IMR-90 (cell line): ENCODE measurements at regions not wholly inside any gene's neighbourhood (a gene's known extent, or its start where the extent isn't known, plus 50 kb on each side); places are given as distances from the start of the nearest gene placed in this dataset.

ENCODE experiments used
- ATAC-seq: fragments of 200-7000 bp; cut with Tn5 transposase; 2 replicates; pipeline ENCODE4 v1.9.1; 2020; ENCODE audit warnings: low read depth, mild to moderate bottlenecking, moderate library complexity
- BruUV-seq: library from RNA; stranded (reverse); fragments of 400-500 nt; replicated peaks from 2 replicates; lab custom pipeline; 2021; lab: Mats Ljungman, UMichigan
- CTCF ChIA-PET: fragments of 300-600 bp; formaldehyde crosslinking; extraction: SDS; loops from one replicate; lab custom pipeline; 2021; ENCODE audit warnings: antibody characterized with exemption; lab: Yijun Ruan, JAX
- POLR2A ChIA-PET: fragments of 300-600 bp; sonication (Branson Sonifier 250); formaldehyde crosslinking; loops from one replicate; lab custom pipeline; 2022; ENCODE audit warnings: antibody characterized with exemption; ENCODE audit not compliant: unreplicated experiment; lab: Charles Lee
- DNase-seq: peaks from one replicate; pipeline ENCODE4 v3.0.0; 2013
- H2AFZ ChIP-seq: replicated peaks from 2 replicates; pipeline ENCODE3; 2013; ENCODE audit warnings: low read length, mild to moderate bottlenecking; ENCODE audit not compliant: poor library complexity
- H2AK5ac ChIP-seq: 2 replicates; pipeline ENCODE4 v1.6.1; 2013; ENCODE audit warnings: low read depth, low read length, inconsistent platforms
- H2AK9ac ChIP-seq: replicated peaks from 2 replicates; pipeline ENCODE3; 2013; ENCODE audit warnings: mild to moderate bottlenecking, low read depth, low read length, moderate library complexity; ENCODE audit not compliant: poor library complexity
- H2BK120ac ChIP-seq: 2 replicates; pipeline ENCODE4 v1.6.1; 2013; ENCODE audit warnings: low read depth, low read length, inconsistent platforms
- H2BK15ac ChIP-seq: 3 replicates; pipeline ENCODE4 v1.6.1; 2013; ENCODE audit warnings: low read depth, low read length, inconsistent platforms
- H2BK20ac ChIP-seq: 2 replicates; pipeline ENCODE4 v1.6.1; 2013; ENCODE audit warnings: low read depth, mild to moderate bottlenecking, inconsistent platforms, low read length, moderate library complexity
- H2BK5ac ChIP-seq: 2 replicates; pipeline ENCODE4 v1.6.1; 2013; ENCODE audit warnings: mild to moderate bottlenecking, low read depth, low read length, inconsistent platforms; ENCODE audit not compliant: poor library complexity, severe bottlenecking
- H3K14ac ChIP-seq: replicated peaks from 2 replicates; pipeline ENCODE4 v1.6.1; 2013; ENCODE audit warnings: low read depth, low read length, inconsistent platforms
- H3K18ac ChIP-seq: 2 replicates; pipeline ENCODE4 v1.6.1; 2013; ENCODE audit warnings: low read depth, low read length, control low read depth
- H3K23ac ChIP-seq: 2 replicates; pipeline ENCODE4 v1.6.1; 2013; ENCODE audit warnings: low read depth, low read length, inconsistent platforms
- H3K27ac ChIP-seq: 2 replicates; pipeline ENCODE4 v1.5.1; 2013; ENCODE audit warnings: mild to moderate bottlenecking, control low read depth, low read length; ENCODE audit not compliant: insufficient read depth
- H3K27me3 ChIP-seq: 2 replicates; pipeline ENCODE4 v1.6.1; 2013; ENCODE audit warnings: low read length; ENCODE audit not compliant: control insufficient read depth, insufficient read depth
- H3K36me3 ChIP-seq: 2 replicates; pipeline ENCODE4 v1.6.1; 2013; ENCODE audit warnings: low read length, mixed read lengths; ENCODE audit not compliant: control insufficient read depth, insufficient read depth
- H3K4ac ChIP-seq: 2 replicates; pipeline ENCODE4 v1.6.1; 2013; ENCODE audit warnings: low read depth, low read length, inconsistent platforms
- H3K4me1 ChIP-seq: 2 replicates; pipeline ENCODE4 v1.6.1; 2013; ENCODE audit warnings: low read length, mixed read lengths; ENCODE audit not compliant: control insufficient read depth, insufficient read depth
- H3K4me2 ChIP-seq: 2 replicates; pipeline ENCODE4 v1.6.1; 2013; ENCODE audit warnings: low read depth, mild to moderate bottlenecking, control low read depth, low read length, moderate library complexity
- H3K4me3 ChIP-seq: 2 replicates; pipeline ENCODE4 v1.5.1; 2013; ENCODE audit warnings: low read depth, mild to moderate bottlenecking, control low read depth, low read length, moderate library complexity; ENCODE audit not compliant: insufficient read depth
- H3K56ac ChIP-seq: 2 replicates; pipeline ENCODE4 v1.6.1; 2013; ENCODE audit warnings: low read length, inconsistent platforms; ENCODE audit not compliant: insufficient read depth; ENCODE audit errors: extremely low read depth
- H3K79me1 ChIP-seq, 2 experiments: 2 replicates each; pipeline ENCODE4 v1.6.1; 2013; ENCODE audit warnings: low read length in 2 of 2, inconsistent platforms in 1 of 2, low read depth in 1 of 2
- H3K9ac ChIP-seq: 2 replicates; pipeline ENCODE4 v1.6.1; 2013; ENCODE audit warnings: low read depth, low read length, control low read depth
- H3K9me1 ChIP-seq: 2 replicates; pipeline ENCODE4 v1.6.1; 2013; ENCODE audit warnings: low read length, inconsistent platforms; ENCODE audit not compliant: insufficient read depth
- H3K9me3 ChIP-seq: 2 replicates; pipeline ENCODE4 v1.6.1; 2013; ENCODE audit warnings: low read length; ENCODE audit not compliant: control insufficient read depth, insufficient read depth
- H4K20me1 ChIP-seq: 2 replicates; pipeline ENCODE4 v1.6.1; 2013; ENCODE audit warnings: low read length, inconsistent platforms; ENCODE audit not compliant: insufficient read depth
- H4K5ac ChIP-seq: 2 replicates; pipeline ENCODE4 v1.6.1; 2013; ENCODE audit warnings: mild to moderate bottlenecking, low read depth, low read length, control low read depth
- H4K8ac ChIP-seq, 2 experiments: 2 replicates each; pipeline ENCODE4 v1.6.1; 2013; ENCODE audit warnings: low read depth in 2 of 2, low read length in 2 of 2, control low read depth in 1 of 2, inconsistent platforms in 1 of 2
- H4K91ac ChIP-seq: 2 replicates; pipeline ENCODE4 v1.6.1; 2013; ENCODE audit warnings: low read depth, low read length, inconsistent platforms; ENCODE audit not compliant: insufficient read depth
- BHLHE40 ChIP-seq: fragments of 150-350 bp; IDR thresholded peaks from 2 replicates; pipeline ENCODE4 v1.6.1; 2016; ENCODE audit warnings: mild to moderate bottlenecking, low read depth, low read length
- CTCF ChIP-seq: conservative IDR thresholded peaks from 2 replicates; pipeline ENCODE4 v1.5.1; 2012; ENCODE audit warnings: mild to moderate bottlenecking, low read depth, low read length, improper control_type of control experiment
- ELK1 ChIP-seq: fragments of 150-350 bp; IDR thresholded peaks from 2 replicates; pipeline ENCODE4 v1.6.1; 2016; ENCODE audit warnings: low read depth, mild to moderate bottlenecking, low read length, moderate library complexity, borderline replicate concordance
- FOS ChIP-seq: fragments of 150-350 bp; IDR thresholded peaks from 2 replicates; pipeline ENCODE4 v1.6.1; 2016; ENCODE audit warnings: low read depth, low read length
- MAZ ChIP-seq: IDR thresholded peaks from 2 replicates; pipeline ENCODE4 v1.6.1; 2012; ENCODE audit warnings: low read depth, mild to moderate bottlenecking, low read length, improper control_type of control experiment, moderate library complexity, borderline replicate concordance
- RAD21 ChIP-seq: IDR thresholded peaks from 2 replicates; pipeline ENCODE4 v1.6.1; 2012; ENCODE audit warnings: low read length, improper control_type of control experiment
- RCOR1 ChIP-seq: IDR thresholded peaks from 2 replicates; pipeline ENCODE4 v1.6.1; 2012; ENCODE audit warnings: mild to moderate bottlenecking, low read length, improper control_type of control experiment; ENCODE audit not compliant: insufficient replicate concordance
- SMC3 ChIP-seq: fragments of 150-350 bp; IDR thresholded peaks from 2 replicates; pipeline ENCODE4 v1.6.1; 2016; ENCODE audit warnings: low read depth, mild to moderate bottlenecking, antibody characterized with exemption, low read length, moderate library complexity
- dilution Hi-C: fragments of 300-500 bp; cut with HindIII; formaldehyde crosslinking; loops from one replicate; pipeline ENCODE4 v1.14.3; 2018; ENCODE audit warnings: low sequenced_read_pairs; ENCODE audit not compliant: unreplicated experiment
- in situ Hi-C: fragments of 300-500 bp; cut with MboI; formaldehyde crosslinking; loops from 3 replicates; pipeline ENCODE4 v1.14.3; 2019; ENCODE audit warnings: low sequenced_read_pairs, inconsistent platforms, mixed read lengths
- intact Hi-C: fragments of 100-400 bp; cut with micrococcal nuclease; formaldehyde crosslinking; loops from 2 replicates; pipeline ENCODE4 v1.10.0; 2022

GRCh38 chr4:14566518-14566917, 435.8 kb upstream of the CPEB2 start:
- Histone ChIP-seq H3K4me1 (no peaks in the 10 kb centered on the region), H3K36me3 (no peaks in the 10 kb centered on the region), H3K9me1 (no peaks in the 10 kb centered on the region), H3K18ac (no peak overlapping the region), H3K27me3 (no peaks in the 10 kb centered on the region), H3K4me2 (no peak overlapping the region), H3K23ac (no peak overlapping the region), H3K79me1 (no peaks in the 10 kb centered on the region), H2AK5ac (no peak overlapping the region), H3K4me3 (no peak overlapping the region), H2AFZ (no peak overlapping the region), H2BK15ac (no peak overlapping the region), H3K27ac (no peak overlapping the region), H2AK9ac (no peak overlapping the region), H4K20me1 (no peaks in the 10 kb centered on the region), H3K9me3 (peaks cover 5% of the 10 kb centered on the region; the same call in 1 of the 2 replicates), H3K9ac (no peak overlapping the region), H3K14ac (no peak overlapping the region), H4K91ac (no peak overlapping the region), H3K56ac (no peak overlapping the region), H2BK120ac (no peak overlapping the region), H2BK5ac (no peak overlapping the region), H4K8ac (no peak overlapping the region), H3K4ac (no peak overlapping the region), H2BK20ac (no peak overlapping the region), H4K5ac (no peak overlapping the region)
- BruUV-seq: no TSS peak
- no peak for ATAC-seq
- in situ Hi-C loops: no loop called here
- no peak for TF ChIP-seq BHLHE40
- TF ChIP-seq RCOR1: no peak
- no peak for TF ChIP-seq MAZ
- no peak for TF ChIP-seq SMC3
- TF ChIP-seq FOS: no peak
- no peak for TF ChIP-seq ELK1
- no peak for TF ChIP-seq CTCF
- no peak for TF ChIP-seq RAD21
- dilution Hi-C loops: no loop called here
- intact Hi-C loops: loop anchor here (5.0 kb wide), 1 partner anchor 659 kb away; no protein-coding TSS in a partner anchor
- ChIA-PET CTCF (no interaction called here), POLR2A (no interaction called here)
- peak; percentile 0 for DNase-seq
